ENCODE measurements at regions not wholly inside any gene's neighbourhood (a gene's known extent, or its start where the extent isn't known, plus 50 kb on each side); places are given as distances from the start of the nearest gene placed in this dataset.

GRCh38 chr13:34619326-34619725 is 322.7 kb upstream of the NBEA start:
- no peak for DNase-seq (ENCODE audit: low spot score)

- no peak for DNase-seq (ENCODE audit: low spot score)
Measured at GRCh38 chr13:34620074-34620850, 321.8 kb upstream of the NBEA start.

DNA sequence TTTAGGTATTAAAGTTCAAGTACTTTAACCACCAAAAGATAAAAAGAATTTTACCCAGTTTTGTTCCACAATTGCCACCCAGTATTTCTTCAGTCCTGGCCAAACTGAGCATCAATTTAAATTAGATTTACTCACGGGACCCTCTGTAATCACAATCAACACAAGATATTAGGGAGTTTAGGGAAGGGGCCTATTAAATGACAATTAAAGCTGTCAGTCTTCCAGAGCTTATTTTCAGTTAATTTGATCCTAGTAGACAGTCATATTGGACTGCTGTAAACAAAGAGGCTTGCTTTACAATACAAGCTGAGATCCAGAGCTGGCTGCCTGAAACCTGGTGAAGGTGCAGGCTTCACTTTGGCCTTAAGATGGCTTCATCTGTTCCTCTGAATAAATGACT is 321.2 kb upstream of the NBEA start:
- DNase-seq (ENCODE audit: low spot score) = no peak

GRCh38 chr13:34623331-34623730 is 318.7 kb upstream of the NBEA start:
- no peak for DNase-seq (ENCODE audit: low spot score)

- DNase-seq (ENCODE audit: low spot score) = no peak
Measured at GRCh38 chr13:34627509-34628208, 314.4 kb upstream of the NBEA start.

GRCh38 chr13:34628209-34628682 is 313.8 kb upstream of the NBEA start:
- DNase-seq (ENCODE audit: low spot score) = no peak

- DNase-seq (ENCODE audit: low spot score) = no peak
Measured at GRCh38 chr13:34634448-34634847, 307.6 kb upstream of the NBEA start.

GRCh38 chr13:34637138-34637537 is 304.9 kb upstream of the NBEA start:
- no peak for DNase-seq (ENCODE audit: low spot score)

DNA sequence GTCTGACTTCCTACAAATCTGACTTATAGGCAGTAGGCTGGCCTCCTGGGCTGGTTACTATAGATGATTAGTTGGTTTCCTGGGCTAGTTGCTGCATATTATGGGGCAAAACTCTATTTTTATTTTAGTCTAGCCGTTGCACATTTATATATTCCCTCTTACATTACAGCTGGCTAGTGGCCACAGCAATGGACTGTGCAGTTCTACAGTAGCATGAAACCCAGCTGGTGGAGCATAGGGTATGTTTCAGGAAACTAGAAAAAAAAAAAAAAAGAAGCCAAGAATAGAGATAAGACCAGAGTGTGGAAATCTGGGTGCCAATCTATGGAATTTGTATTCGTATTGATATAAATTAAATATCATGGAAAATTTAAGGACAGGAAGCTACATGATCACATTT is 304.4 kb upstream of the NBEA start:
- no peak for DNase-seq (ENCODE audit: low spot score)

DNA sequence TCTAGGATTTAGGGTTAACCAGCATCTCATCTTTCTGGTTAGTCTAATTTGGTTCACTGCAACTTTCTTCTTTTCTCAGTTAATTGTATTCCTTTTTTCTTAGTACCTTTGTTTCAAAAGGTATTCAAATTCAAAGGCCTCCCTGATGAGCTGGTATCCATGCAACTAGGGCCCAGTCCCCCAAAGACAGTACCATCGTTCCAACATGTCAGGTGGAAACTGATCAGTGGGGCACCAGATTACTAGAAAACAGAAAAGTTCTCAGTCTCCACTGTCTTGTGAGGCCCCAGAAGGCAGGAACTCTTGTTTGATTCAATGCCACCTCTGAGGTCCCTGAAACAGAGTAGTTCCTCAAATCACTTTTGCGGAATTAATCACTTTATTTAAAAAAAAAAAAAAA is 303.2 kb upstream of the NBEA start:
- DNase-seq (ENCODE audit: low spot score) = no peak

GRCh38 chr13:34640179-34640992 is 301.7 kb upstream of the NBEA start:
- DNase-seq (ENCODE audit: low spot score) = no peak

DNA sequence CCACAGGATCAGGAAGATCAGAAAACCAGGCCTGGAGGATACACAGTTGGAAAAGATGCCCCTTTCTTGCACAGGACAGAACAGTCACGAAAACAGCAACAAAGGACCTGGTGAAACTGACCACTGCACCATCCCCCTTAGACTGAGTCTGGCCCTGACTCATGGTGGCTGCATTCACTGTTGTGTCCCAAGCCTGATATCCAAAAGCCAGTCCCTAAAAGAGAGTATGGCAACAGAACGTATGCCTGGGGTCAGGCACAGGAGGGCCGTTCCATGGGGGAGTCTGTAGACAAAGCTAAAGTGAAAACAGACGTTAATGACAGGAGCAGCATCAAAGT is 301.1 kb upstream of the NBEA start:
- DNase-seq (ENCODE audit: low spot score) = no peak

- DNase-seq (ENCODE audit: low spot score) = peak; percentile 4
Measured at GRCh38 chr13:34647379-34648150, 294.5 kb upstream of the NBEA start.

DNA sequence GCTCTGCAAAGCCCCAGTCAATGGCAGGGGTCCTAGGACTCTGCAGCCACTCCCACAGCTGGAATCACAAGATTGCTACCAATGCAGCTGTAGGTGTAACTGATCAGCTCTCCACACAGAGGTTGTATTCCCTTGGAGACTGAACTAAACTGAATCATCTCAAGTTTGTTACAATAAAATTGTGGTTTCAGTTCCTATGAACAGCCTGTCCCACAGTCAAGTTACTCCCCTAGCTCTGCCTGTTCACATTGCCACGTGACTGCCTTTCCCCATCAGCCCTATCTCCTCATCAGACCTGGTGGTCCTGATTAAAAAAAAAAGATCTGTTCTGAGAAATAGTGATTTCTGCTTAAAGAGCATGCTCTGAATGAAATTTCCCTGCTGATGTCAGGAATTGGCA is 287.9 kb upstream of the NBEA start:
- no peak for DNase-seq (ENCODE audit: low spot score)

GRCh38 chr13:34654647-34655046 is 287.4 kb upstream of the NBEA start:
- DNase-seq (ENCODE audit: low spot score) = no peak

DNA sequence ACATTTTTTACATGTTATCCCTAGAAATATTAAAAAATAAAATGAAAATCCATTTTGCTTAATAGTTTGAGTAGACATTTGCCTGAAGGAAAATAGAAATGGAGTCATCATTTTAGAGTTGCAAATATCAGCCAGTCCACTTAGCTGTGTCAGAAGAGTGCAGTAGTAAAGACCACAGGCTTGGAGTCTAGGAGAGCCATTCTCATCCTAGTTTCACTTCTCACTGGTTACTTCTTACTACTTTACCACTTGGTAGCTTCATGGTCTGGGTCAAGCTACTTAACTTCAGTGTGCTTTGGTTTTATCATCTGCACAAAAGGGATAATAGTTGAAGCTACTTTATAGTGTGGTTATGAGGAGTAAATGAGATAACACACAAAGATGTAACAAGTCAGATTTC is 286.5 kb upstream of the NBEA start:
- DNase-seq (ENCODE audit: low spot score) = no peak

GRCh38 chr13:34657716-34658115 is 284.4 kb upstream of the NBEA start:
- peak; percentile 40 for DNase-seq (ENCODE audit: low spot score)

DNA sequence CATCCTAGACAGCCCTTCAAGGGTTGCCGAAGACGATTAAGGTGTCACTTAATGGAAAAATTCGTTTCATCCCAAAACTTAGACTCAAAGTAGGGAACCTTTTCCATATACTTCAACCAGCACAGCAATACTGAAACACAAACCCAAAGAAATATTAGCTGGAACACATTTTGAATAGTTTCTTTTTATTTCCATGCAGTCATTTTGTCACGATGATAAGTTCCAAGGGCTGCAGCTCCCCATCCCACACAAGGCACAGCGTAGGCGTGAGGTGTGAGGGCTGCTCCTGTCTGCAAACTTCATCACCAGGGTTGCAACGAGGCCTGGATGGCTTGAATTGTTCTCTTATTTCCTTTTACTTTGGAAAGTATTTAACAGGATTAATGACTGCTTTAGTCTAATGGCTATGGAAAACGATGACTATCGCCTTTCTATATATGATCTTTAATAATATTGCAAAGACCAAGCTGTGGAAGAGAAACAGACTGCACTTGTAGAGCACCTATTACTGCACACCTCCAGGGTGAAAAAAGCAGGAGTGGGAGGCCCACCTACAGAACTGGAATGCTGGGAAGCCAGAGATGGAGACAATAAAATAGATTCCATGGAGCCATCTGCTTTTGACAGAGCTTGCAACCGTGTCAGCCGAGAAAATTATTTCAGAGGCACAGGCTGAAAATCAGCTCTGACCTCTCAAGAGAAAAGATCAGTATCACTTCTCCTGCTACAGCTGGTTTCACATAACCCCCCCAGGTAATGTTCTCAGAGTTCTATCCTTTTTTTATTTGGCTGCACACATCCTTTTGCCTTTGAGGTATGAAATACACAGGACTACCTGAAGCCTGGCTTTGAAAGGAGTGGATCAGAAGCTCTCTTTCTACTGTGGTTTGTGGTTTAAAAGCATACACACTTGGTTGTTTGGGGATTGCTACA is 274.5 kb upstream of the NBEA start:
- DNase-seq (ENCODE audit: low spot score) = no peak

DNA sequence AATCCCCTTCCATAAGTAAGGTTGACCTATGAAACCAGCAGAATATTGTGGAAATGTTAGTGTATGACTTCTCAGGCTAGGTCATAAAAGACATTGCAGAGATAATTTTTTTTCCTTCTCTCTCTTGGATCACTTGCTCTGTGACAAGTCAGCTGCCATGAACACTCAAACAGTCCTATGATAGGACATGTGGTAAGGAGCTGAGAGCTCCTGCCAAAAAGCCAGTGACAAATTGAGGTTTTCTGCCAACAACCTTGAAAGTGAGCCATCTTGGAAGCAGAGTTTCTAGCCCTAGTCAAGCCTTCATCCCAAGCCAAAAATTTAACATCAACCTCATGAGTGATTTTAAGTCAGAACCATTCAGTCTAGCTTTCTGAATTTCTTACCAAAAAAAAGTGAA is 270.9 kb upstream of the NBEA start:
- DNase-seq (ENCODE audit: low spot score) = no peak

GRCh38 chr13:34672631-34673030 is 269.4 kb upstream of the NBEA start:
- DNase-seq (ENCODE audit: low spot score) = no peak

- DNase-seq (ENCODE audit: low spot score) = peak; percentile 8
Measured at GRCh38 chr13:34675626-34676025, 266.4 kb upstream of the NBEA start.

Measured in H4 (cell line).